ENCODE measurements at regions not wholly inside any gene's neighbourhood (a gene's known extent, or its start where the extent isn't known, plus 50 kb on each side); places are given as distances from the start of the nearest gene placed in this dataset.

DNA sequence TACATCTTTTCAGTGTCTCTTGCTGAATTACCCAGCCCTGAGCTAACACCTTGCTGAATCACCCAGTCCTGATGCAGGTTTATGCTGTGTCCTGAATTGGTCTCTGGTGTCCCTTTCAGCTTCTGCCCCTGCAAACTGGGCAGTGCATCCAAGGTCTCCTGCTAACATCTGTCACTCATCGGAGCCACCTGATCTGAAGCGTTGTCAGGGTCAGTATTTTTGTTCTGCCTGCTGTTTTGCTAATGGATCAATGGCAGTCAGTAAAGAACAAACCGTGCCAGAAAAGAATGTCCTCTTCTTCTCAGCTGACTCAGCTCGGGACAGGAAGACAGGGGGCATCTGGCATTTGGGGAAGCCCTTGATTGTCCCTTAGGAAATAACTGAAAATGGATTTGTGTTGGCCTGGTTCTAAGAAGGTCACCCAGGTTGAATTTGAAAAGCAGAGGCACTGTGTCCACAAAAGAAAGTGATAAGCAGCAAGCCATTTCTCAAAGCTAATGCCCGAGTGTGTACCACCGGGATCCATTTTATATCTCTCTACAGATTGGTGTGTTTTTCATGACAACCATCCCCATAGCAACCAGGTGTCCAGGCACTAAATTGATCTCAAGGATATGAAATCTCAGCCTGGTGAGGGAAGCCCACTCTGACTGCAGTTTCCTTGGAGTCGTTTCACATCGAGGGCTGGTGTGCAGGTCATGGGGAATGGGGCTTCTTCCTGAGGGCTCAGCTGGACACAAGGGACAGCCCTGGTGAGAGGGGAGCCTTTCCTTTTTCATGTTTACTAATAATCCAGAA is 109.7 kb upstream of the IRF2BP2 start (continued):
- TF ChIP-seq HNRNPUL1 (IDR thresholded peaks at IDR 0.05; ENCODE audit: low read depth, low read length) (no peak), MTF2 (CRISPR knock-in tag; IDR thresholded peaks at IDR 0.05; ENCODE audit: borderline replicate concordance) (no peak), ZFX (CRISPR knock-in tag; IDR thresholded peaks at IDR 0.05; ENCODE audit: low read depth) (no peak), ZBTB7B (CRISPR knock-in tag; IDR thresholded peaks at IDR 0.05) (peak; percentile 81), SNRNP70 (IDR thresholded peaks at IDR 0.05; ENCODE audit: low read depth, low read length) (no peak), TAF1 (CRISPR knock-in tag; IDR thresholded peaks at IDR 0.05) (peak; percentile 56), AHR (CRISPR knock-in tag; IDR thresholded peaks at IDR 0.05) (no peak), RXRA (CRISPR knock-in tag; IDR thresholded peaks at IDR 0.05) (peak; percentile 97), SAFB2 (CRISPR knock-in tag; IDR thresholded peaks at IDR 0.05; ENCODE audit: borderline replicate concordance, low read depth) (no peak), ZFP1 (CRISPR knock-in tag; IDR thresholded peaks at IDR 0.05) (0 out of 2 replicates have a peak, but pooled peaks have one; percentile 47), DNMT3B (CRISPR knock-in tag; conservative IDR thresholded peaks at IDR 0.05) (no peak; the same call in 1 of the 2 replicates), TBP (CRISPR knock-in tag; IDR thresholded peaks at IDR 0.05) (no peak), TMF1 (CRISPR knock-in tag; IDR thresholded peaks at IDR 0.05; ENCODE audit: low read depth) (no peak), STAT5B (CRISPR knock-in tag; IDR thresholded peaks at IDR 0.05) (no peak), KAT7 (CRISPR knock-in tag; IDR thresholded peaks at IDR 0.05; ENCODE audit: borderline replicate concordance) (no peak), ZNF768 (CRISPR knock-in tag; IDR thresholded peaks at IDR 0.05) (peak; percentile 29; the same call in 1 of the 2 replicates), SNAPC2 (CRISPR knock-in tag; IDR thresholded peaks at IDR 0.05) (0 out of 2 replicates have a peak, but pooled peaks have one; percentile 35)
- TF ChIP-seq, protein P1, sequence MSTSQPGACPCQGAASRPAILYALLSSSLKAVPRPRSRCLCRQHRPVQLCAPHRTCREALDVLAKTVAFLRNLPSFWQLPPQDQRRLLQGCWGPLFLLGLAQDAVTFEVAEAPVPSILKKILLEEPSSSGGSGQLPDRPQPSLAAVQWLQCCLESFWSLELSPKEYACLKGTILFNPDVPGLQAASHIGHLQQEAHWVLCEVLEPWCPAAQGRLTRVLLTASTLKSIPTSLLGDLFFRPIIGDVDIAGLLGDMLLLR (CRISPR knock-in tag; IDR thresholded peaks at IDR 0.05), result no peak
- TF ChIP-seq, protein P2, sequence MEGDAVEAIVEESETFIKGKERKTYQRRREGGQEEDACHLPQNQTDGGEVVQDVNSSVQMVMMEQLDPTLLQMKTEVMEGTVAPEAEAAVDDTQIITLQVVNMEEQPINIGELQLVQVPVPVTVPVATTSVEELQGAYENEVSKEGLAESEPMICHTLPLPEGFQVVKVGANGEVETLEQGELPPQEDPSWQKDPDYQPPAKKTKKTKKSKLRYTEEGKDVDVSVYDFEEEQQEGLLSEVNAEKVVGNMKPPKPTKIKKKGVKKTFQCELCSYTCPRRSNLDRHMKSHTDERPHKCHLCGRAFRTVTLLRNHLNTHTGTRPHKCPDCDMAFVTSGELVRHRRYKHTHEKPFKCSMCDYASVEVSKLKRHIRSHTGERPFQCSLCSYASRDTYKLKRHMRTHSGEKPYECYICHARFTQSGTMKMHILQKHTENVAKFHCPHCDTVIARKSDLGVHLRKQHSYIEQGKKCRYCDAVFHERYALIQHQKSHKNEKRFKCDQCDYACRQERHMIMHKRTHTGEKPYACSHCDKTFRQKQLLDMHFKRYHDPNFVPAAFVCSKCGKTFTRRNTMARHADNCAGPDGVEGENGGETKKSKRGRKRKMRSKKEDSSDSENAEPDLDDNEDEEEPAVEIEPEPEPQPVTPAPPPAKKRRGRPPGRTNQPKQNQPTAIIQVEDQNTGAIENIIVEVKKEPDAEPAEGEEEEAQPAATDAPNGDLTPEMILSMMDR (CRISPR knock-in tag; IDR thresholded peaks at IDR 0.05), result no peak
- TF ChIP-seq, protein P3, sequence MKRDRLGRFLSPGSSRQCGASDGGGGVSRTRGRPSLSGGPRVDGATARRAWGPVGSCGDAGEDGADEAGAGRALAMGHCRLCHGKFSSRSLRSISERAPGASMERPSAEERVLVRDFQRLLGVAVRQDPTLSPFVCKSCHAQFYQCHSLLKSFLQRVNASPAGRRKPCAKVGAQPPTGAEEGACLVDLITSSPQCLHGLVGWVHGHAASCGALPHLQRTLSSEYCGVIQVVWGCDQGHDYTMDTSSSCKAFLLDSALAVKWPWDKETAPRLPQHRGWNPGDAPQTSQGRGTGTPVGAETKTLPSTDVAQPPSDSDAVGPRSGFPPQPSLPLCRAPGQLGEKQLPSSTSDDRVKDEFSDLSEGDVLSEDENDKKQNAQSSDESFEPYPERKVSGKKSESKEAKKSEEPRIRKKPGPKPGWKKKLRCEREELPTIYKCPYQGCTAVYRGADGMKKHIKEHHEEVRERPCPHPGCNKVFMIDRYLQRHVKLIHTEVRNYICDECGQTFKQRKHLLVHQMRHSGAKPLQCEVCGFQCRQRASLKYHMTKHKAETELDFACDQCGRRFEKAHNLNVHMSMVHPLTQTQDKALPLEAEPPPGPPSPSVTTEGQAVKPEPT (CRISPR knock-in tag; IDR thresholded peaks at IDR 0.05; ENCODE audit: low read depth), result peak; percentile 53; the same call in 1 of the 2 replicates
- TF ChIP-seq, protein P4, sequence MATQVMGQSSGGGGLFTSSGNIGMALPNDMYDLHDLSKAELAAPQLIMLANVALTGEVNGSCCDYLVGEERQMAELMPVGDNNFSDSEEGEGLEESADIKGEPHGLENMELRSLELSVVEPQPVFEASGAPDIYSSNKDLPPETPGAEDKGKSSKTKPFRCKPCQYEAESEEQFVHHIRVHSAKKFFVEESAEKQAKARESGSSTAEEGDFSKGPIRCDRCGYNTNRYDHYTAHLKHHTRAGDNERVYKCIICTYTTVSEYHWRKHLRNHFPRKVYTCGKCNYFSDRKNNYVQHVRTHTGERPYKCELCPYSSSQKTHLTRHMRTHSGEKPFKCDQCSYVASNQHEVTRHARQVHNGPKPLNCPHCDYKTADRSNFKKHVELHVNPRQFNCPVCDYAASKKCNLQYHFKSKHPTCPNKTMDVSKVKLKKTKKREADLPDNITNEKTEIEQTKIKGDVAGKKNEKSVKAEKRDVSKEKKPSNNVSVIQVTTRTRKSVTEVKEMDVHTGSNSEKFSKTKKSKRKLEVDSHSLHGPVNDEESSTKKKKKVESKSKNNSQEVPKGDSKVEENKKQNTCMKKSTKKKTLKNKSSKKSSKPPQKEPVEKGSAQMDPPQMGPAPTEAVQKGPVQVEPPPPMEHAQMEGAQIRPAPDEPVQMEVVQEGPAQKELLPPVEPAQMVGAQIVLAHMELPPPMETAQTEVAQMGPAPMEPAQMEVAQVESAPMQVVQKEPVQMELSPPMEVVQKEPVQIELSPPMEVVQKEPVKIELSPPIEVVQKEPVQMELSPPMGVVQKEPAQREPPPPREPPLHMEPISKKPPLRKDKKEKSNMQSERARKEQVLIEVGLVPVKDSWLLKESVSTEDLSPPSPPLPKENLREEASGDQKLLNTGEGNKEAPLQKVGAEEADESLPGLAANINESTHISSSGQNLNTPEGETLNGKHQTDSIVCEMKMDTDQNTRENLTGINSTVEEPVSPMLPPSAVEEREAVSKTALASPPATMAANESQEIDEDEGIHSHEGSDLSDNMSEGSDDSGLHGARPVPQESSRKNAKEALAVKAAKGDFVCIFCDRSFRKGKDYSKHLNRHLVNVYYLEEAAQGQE (IDR thresholded peaks at IDR 0.05; ENCODE audit: borderline replicate concordance in 1 of 2, low read depth in 1 of 2, low read length in 2 of 2), result no peak
- TF ChIP-seq, protein P5, sequence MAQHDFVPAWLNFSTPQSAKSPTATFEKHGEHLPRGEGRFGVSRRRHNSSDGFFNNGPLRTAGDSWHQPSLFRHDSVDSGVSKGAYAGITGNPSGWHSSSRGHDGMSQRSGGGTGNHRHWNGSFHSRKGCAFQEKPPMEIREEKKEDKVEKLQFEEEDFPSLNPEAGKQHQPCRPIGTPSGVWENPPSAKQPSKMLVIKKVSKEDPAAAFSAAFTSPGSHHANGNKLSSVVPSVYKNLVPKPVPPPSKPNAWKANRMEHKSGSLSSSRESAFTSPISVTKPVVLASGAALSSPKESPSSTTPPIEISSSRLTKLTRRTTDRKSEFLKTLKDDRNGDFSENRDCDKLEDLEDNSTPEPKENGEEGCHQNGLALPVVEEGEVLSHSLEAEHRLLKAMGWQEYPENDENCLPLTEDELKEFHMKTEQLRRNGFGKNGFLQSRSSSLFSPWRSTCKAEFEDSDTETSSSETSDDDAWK (CRISPR knock-in tag; IDR thresholded peaks at IDR 0.05), result no peak
